Ovary (tissue), 7 donors: ENCODE measurements at regions not wholly inside any gene's neighbourhood (a gene's known extent, or its start where the extent isn't known, plus 50 kb on each side); places are given as distances from the start of the nearest gene placed in this dataset.

ENCODE experiments used
- DNase-seq, 5 donors: peaks; one replicate each; pipeline ENCODE4 v3.0.0-alpha.2; 2019 to 2020
- H3K27ac ChIP-seq, 2 donors: fragments of 200-600 bp; one replicate each; pipeline versions ENCODE4 v1.5.1 to v1.8.0; 2019 to 2022
- H3K27me3 ChIP-seq: fragments of 200-600 bp; one replicate; pipeline ENCODE4 v1.8.0; 2022
- H3K36me3 ChIP-seq: fragments of 200-600 bp; sonication (generic); one replicate; pipeline ENCODE4 v1.5.1; 2019
- H3K4me1 ChIP-seq: one replicate; pipeline ENCODE4 v1.8.1; 2013; ENCODE audit warnings: mild to moderate bottlenecking, moderate library complexity; ENCODE audit not compliant: insufficient read depth
- H3K4me3 ChIP-seq: fragments of 200-600 bp; sonication (generic); one replicate; pipeline ENCODE4 v1.5.1; 2017
- H3K9me3 ChIP-seq, 2 donors: fragments of 200-600 bp in 1 of 2; sonication (generic) in 1 of 2; one replicate each; pipeline versions ENCODE4 v1.5.1 to v1.8.1; 2013 to 2019; ENCODE audit warnings: mild to moderate bottlenecking in 1 of 2, moderate library complexity in 1 of 2
- EP300 ChIP-seq: sonication (generic); formaldehyde crosslinking; IDR thresholded peaks from one replicate; pipeline ENCODE4 v1.6.1; 2017; ENCODE audit warnings: antibody characterized with exemption
- POLR2A ChIP-seq: fragments of 450-650 bp; IDR thresholded peaks from one replicate; pipeline ENCODE4 v1.6.1; 2017; ENCODE audit warnings: antibody characterized with exemption, mild to moderate bottlenecking, moderate library complexity
- WGBS, 3 donors: extraction: QIAGEN DNeasy Blood & Tissue Kit in 1 of 3; methylation state at CpG; one replicate each; pipeline versions ENCODE4 v1.1.5 to v1.1.7; 2013 to 2017; 5-methylcytosine and 5-hydroxymethylcytosine counted together
- intact Hi-C, 4 donors: fragments of 100-400 bp; cut with DNase I; formaldehyde crosslinking; loops; one replicate each; pipeline versions ENCODE4 v1.11.0 to v1.15.1; 2022 to 2023
- TF ChIP-seq, protein P1 (sequence below), 3 donors: fragments of 450-650 bp in 2 of 3; fragments of 200-600 bp in 1 of 3; IDR thresholded peaks; one replicate each; pipeline versions ENCODE4 v1.5.1 to v1.8.0; 2016 to 2022; ENCODE audit warnings: antibody characterized with exemption in 3 of 3, mild to moderate bottlenecking in 1 of 3
- donor health status: DM: no; HTN: no; CAD: no; lungs with moderate emphysema.
- donor health status: DM: no; HTN: no; CAD: no.
- donor health status: Bipolar disorder and iron deficiency.
- donor health status: DM: no; HTN: no; CAD: no.
- donor health status: DM: yes; HTN: yes; CAD: no.

GRCh38 chr12:41681898-41682297 lies 462.8 kb downstream of the GXYLT1 start:
- TF ChIP-seq EP300 (no peak), POLR2A (no peak)
- TF ChIP-seq, protein P1, sequence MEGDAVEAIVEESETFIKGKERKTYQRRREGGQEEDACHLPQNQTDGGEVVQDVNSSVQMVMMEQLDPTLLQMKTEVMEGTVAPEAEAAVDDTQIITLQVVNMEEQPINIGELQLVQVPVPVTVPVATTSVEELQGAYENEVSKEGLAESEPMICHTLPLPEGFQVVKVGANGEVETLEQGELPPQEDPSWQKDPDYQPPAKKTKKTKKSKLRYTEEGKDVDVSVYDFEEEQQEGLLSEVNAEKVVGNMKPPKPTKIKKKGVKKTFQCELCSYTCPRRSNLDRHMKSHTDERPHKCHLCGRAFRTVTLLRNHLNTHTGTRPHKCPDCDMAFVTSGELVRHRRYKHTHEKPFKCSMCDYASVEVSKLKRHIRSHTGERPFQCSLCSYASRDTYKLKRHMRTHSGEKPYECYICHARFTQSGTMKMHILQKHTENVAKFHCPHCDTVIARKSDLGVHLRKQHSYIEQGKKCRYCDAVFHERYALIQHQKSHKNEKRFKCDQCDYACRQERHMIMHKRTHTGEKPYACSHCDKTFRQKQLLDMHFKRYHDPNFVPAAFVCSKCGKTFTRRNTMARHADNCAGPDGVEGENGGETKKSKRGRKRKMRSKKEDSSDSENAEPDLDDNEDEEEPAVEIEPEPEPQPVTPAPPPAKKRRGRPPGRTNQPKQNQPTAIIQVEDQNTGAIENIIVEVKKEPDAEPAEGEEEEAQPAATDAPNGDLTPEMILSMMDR (IDR thresholded peaks at IDR 0.05) = no peak
- H3K9me3 ChIP-seq = no peaks in the 10 kb centered on the region
- H3K27me3 ChIP-seq = no peaks in the 10 kb centered on the region
- WGBS, 3 donors = 27 to 34% (median 32%) methylated on average over 3 of the region's 3 CpGs
- DNase-seq = no peak
- no peak overlapping the region for H3K4me3 ChIP-seq
- intact Hi-C loops = no loop called here
- no peaks in the 10 kb centered on the region for H3K4me1 ChIP-seq
- no peaks in the 10 kb centered on the region for H3K36me3 ChIP-seq
- H3K27ac ChIP-seq = no peak overlapping the region

DNA sequence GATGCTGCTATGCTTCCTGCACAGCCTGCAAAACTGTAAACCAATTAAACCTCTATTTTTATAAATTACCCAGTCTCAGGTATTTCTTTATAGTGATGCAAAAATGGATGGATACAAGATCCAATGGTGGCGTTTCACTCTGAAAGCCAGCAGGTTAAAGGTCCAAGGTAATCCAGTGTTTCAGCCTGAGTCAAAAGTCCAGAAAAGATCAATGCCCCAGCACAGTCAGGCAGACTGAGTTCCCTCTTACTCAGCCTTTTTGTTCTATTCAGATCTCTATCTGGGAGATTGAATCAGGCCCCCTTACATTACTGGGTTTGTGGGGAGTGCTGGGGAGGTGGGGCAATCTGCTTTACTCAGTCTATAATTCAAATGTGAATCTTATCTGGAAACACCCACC lies 464.5 kb downstream of the GXYLT1 start:
- H3K9me3 ChIP-seq = no peaks in the 10 kb centered on the region
- 80 to 97% (median 87%) methylated on average over 1 of the region's 1 CpG for WGBS, 3 donors
- intact Hi-C loops = no loop called here

GRCh38 chr12:41663598-41664265 lies 475.6 kb downstream of the PDZRN4 start:
- intact Hi-C loops = no loop called here
- Histone ChIP-seq H3K4me3 (no peak overlapping the region), H3K9me3 (no peaks in the 10 kb centered on the region), H3K36me3 (no peaks in the 10 kb centered on the region), H3K27me3 (no peaks in the 10 kb centered on the region), H3K27ac (no peak overlapping the region), H3K4me1 (no peaks in the 10 kb centered on the region)
- WGBS, 3 donors = 13 to 22% (median 17%) methylated on average over 4 of the region's 4 CpGs
- DNase-seq = no peak
- TF ChIP-seq EP300 = no peak
- no peak for TF ChIP-seq POLR2A
- TF ChIP-seq, protein P1 (IDR thresholded peaks at IDR 0.05) = no peak

More for the DNA sequence above, 464.5 kb downstream of the GXYLT1 start:
- TF ChIP-seq EP300 (no peak), POLR2A (no peak)
- TF ChIP-seq, protein P1 (IDR thresholded peaks at IDR 0.05) = no peak
- Histone ChIP-seq H3K27me3 (no peaks in the 10 kb centered on the region), H3K36me3 (no peaks in the 10 kb centered on the region), H3K27ac (no peak overlapping the region), H3K4me3 (no peak overlapping the region), H3K4me1 (no peaks in the 10 kb centered on the region)
- DNase-seq = no peak

- Histone ChIP-seq H3K27ac (no peak overlapping the region), H3K27me3 (no peaks in the 10 kb centered on the region), H3K4me1 (no peaks in the 10 kb centered on the region), H3K4me3 (no peak overlapping the region), H3K36me3 (no peaks in the 10 kb centered on the region), H3K9me3 (no peaks in the 10 kb centered on the region)
- intact Hi-C loops = no loop called here
- TF ChIP-seq, protein P1 (IDR thresholded peaks at IDR 0.05) = no peak
- TF ChIP-seq EP300 (no peak), POLR2A (no peak)
- DNase-seq = no peak
- WGBS, 3 donors = 71 to 87% (median 76%) methylated on average over 4 of the region's 4 CpGs
Measured at GRCh38 chr12:41661141-41661765, 473.1 kb downstream of the PDZRN4 start.
